SU-DHL-6 (cell line): ENCODE measurements at regions not wholly inside any gene's neighbourhood (a gene's known extent, or its start where the extent isn't known, plus 50 kb on each side); places are given as distances from the start of the nearest gene placed in this dataset.
"Not testable (repeated sequence)": the region's sequence is repeated elsewhere in the genome, so short reads cannot be mapped to it uniquely, and the experiment has no call there.

Source experiments
- EZH2phosphoT487 ChIP-seq: fragments of 200-600 bp; sonication (generic), shearing (Covaris generic); conservative IDR thresholded peaks from 2 replicates; pipeline ENCODE4 v1.6.1; 2018; ENCODE audit warnings: mild to moderate bottlenecking, antibody characterized with exemption, low read length, moderate library complexity, mixed read lengths
- TF ChIP-seq, protein P1 (sequence below): fragments of 200-600 bp; sonication (generic); IDR thresholded peaks from one replicate; pipeline ENCODE4 v1.5.1; 2017; ENCODE audit warnings: antibody characterized with exemption, mild to moderate bottlenecking, low read length, moderate library complexity; ENCODE audit not compliant: insufficient read depth, poor library complexity, severe bottlenecking

DNA sequence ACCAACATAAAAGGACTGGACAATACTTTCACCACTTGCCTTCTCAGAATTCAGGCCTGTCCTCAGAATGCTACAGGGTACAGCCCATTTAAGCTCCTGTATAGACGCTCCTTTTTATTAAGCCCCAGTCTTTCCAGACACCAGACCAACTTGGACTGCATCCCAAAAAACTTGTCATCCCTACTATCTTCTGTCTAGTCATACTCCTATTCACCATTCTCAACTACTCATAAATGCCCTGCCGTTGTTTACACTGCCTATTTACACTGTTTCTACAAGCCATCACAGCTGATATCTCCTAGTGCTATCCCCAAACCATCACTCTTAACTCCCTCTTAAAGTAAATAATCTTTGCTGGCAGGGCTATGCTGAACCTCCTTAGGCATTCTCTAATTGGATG is 123.2 kb upstream of the RMP24 start:
- TF ChIP-seq, protein P1, sequence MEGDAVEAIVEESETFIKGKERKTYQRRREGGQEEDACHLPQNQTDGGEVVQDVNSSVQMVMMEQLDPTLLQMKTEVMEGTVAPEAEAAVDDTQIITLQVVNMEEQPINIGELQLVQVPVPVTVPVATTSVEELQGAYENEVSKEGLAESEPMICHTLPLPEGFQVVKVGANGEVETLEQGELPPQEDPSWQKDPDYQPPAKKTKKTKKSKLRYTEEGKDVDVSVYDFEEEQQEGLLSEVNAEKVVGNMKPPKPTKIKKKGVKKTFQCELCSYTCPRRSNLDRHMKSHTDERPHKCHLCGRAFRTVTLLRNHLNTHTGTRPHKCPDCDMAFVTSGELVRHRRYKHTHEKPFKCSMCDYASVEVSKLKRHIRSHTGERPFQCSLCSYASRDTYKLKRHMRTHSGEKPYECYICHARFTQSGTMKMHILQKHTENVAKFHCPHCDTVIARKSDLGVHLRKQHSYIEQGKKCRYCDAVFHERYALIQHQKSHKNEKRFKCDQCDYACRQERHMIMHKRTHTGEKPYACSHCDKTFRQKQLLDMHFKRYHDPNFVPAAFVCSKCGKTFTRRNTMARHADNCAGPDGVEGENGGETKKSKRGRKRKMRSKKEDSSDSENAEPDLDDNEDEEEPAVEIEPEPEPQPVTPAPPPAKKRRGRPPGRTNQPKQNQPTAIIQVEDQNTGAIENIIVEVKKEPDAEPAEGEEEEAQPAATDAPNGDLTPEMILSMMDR = not testable (repeated sequence)
- TF ChIP-seq EZH2phosphoT487 = not testable (repeated sequence)
